Right atrium auricular region (tissue), 2 donors: ENCODE measurements at regions not wholly inside any gene's neighbourhood (a gene's known extent, or its start where the extent isn't known, plus 50 kb on each side); places are given as distances from the start of the nearest gene placed in this dataset.

Experiments used
- DNase-seq: peaks from one replicate; pipeline ENCODE4 v3.0.0-alpha.2; 2019; ENCODE audit warnings: low spot score
- H3K27ac ChIP-seq, 2 donors: fragments of 200-600 bp; sonication (generic); 1 replicate in 1 of 2; 2 replicates in 1 of 2; pipeline ENCODE4 v1.5.1; 2016 to 2019
- H3K27me3 ChIP-seq, 2 donors: fragments of 200-600 bp; sonication (generic); one replicate each; pipeline versions ENCODE4 v1.5.1 to v1.6.0; 2017 to 2019
- H3K36me3 ChIP-seq: fragments of 200-600 bp; sonication (generic); one replicate; pipeline ENCODE4 v1.5.1; 2016
- H3K4me1 ChIP-seq, 2 donors: fragments of 200-600 bp; sonication (generic); one replicate each; pipeline versions ENCODE4 v1.5.1 to v1.6.0; 2017 to 2019
- H3K4me3 ChIP-seq, 2 donors: fragments of 200-600 bp; sonication (generic); 1 replicate in 1 of 2; 2 replicates in 1 of 2; pipeline ENCODE4 v1.5.1; 2017 to 2019; ENCODE audit warnings: mild to moderate bottlenecking in 1 of 2, moderate library complexity in 1 of 2
- H3K9me3 ChIP-seq, 2 donors: fragments of 200-600 bp; sonication (generic); one replicate each; pipeline ENCODE4 v1.5.1; 2019
- CTCF ChIP-seq, 2 donors: fragments of 200-600 bp; sonication (generic); IDR thresholded peaks; one replicate each; pipeline ENCODE4 v1.5.1; 2019; ENCODE audit warnings: antibody characterized with exemption in 2 of 2

GRCh38 chr3:118781232-118781631 is 253.4 kb downstream of the IGSF11 start:
- Histone ChIP-seq H3K27ac (no peak overlapping the region), H3K27me3 (no peaks in the 10 kb centered on the region), H3K4me1 (peaks cover 0 to 5% of the 10 kb centered on the region in 2 donors), H3K36me3 (no peaks in the 10 kb centered on the region), H3K9me3 (no peaks in the 10 kb centered on the region), H3K4me3 (no peak overlapping the region)
- TF ChIP-seq CTCF (IDR thresholded peaks at IDR 0.05) = no peak
- no peak for DNase-seq

DNA sequence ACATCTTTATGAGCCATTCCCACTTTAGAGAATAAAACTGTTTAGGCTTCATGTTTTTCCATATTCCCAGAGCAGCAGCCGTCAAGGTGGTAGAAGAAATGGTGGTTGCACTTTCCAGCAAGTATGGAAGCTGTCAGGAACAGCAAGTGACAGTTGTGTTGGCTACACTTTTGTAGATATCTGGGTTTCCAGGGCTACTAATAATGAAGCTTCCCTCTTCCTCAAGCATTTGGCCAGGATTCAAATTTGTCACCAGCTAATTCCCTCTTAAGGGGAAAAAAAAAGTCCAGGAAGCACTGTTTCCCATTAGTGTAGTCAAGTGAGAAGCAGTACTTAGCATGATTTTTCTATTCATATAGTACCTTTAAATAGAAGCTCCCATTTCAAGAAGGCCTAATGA is 252.8 kb downstream of the IGSF11 start:
- H3K4me3 ChIP-seq = no peak overlapping the region
- H3K36me3 ChIP-seq = no peaks in the 10 kb centered on the region
- no peak overlapping the region for H3K27ac ChIP-seq
- no peaks in the 10 kb centered on the region for H3K9me3 ChIP-seq
- no peak for DNase-seq
- no peaks in the 10 kb centered on the region for H3K27me3 ChIP-seq
- TF ChIP-seq CTCF (IDR thresholded peaks at IDR 0.05) = no peak
- peaks cover 0 to 5% of the 10 kb centered on the region in 2 donors for H3K4me1 ChIP-seq

DNA sequence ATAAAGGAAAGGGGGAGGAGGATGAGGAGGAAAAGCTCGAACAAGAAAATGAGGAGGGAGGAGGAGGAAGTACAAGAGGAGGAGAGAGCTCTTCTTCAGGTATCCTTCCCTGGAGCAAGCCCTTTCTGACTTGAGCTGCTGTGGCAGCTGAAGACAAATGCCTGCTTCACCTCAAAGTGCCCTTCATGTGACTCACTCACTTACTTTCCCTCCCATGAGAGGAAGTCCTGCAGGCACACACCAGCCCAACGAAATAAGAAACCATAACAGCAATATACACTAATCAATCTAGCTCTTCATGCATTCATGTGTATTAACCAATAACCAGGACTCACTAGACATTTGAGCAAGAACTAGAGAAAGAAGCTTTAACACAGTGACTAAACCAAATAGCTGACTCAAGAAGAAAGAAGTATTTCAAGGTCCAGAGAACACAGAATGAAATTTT is 251.9 kb downstream of the IGSF11 start:
- Histone ChIP-seq H3K36me3 (no peaks in the 10 kb centered on the region), H3K27ac (no peak overlapping the region), H3K27me3 (no peaks in the 10 kb centered on the region), H3K9me3 (no peaks in the 10 kb centered on the region), H3K4me1 (peaks cover 0 to 5% of the 10 kb centered on the region in 2 donors), H3K4me3 (no peak overlapping the region)
- TF ChIP-seq CTCF (IDR thresholded peaks at IDR 0.05) = no peak
- no peak for DNase-seq

DNA sequence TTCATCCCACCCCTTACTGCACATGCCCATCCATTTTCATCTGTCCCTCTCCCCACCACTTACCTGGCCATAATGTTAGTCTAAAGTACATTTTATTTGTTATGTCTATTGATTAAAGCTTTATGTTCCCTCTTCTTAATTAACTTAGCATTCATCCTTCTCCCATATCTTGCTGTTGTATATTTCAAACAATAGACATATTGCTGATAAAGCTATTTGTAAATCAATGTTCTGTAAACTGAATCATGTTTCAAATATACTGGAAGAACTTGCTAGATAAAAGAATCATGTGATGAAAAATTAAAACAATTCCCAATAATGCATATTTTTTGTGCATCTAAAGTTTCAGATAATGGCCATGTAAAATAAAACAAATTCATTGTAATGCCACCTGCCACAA is 249.2 kb downstream of the IGSF11 start:
- TF ChIP-seq CTCF (IDR thresholded peaks at IDR 0.05) = no peak
- Histone ChIP-seq H3K27me3 (no peaks in the 10 kb centered on the region), H3K9me3 (no peaks in the 10 kb centered on the region), H3K36me3 (no peaks in the 10 kb centered on the region), H3K27ac (no peak overlapping the region), H3K4me1 (peaks cover 0 to 5% of the 10 kb centered on the region in 2 donors), H3K4me3 (no peak overlapping the region)
- DNase-seq = no peak

DNA sequence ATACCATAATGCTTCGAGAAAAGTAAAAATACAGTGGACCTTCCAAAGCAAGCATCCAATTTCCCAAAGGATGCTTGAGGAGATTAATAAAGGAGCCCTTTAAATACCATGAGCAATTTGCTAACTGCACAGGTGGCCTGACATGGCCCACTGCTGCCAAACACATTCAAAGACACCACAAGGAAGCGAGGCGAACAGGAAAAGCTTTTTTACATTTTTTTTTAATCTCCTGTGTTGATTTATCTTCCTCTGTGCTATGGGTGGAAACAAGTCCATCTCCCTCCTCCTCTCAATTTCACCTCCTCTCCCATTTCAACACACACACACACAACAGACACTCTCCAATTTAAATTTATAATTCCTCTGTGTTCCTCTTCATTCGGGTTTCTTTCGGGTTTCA is 243.4 kb downstream of the IGSF11 start:
- no peak for DNase-seq
- Histone ChIP-seq H3K9me3 (no peaks in the 10 kb centered on the region), H3K4me3 (no peak overlapping the region), H3K36me3 (no peaks in the 10 kb centered on the region), H3K27ac (no peak overlapping the region), H3K27me3 (no peaks in the 10 kb centered on the region), H3K4me1 (no peaks in the 10 kb centered on the region)
- TF ChIP-seq CTCF (IDR thresholded peaks at IDR 0.05) = no peak

- no peaks in the 10 kb centered on the region for H3K36me3 ChIP-seq
- no peak overlapping the region for H3K4me3 ChIP-seq
- H3K4me1 ChIP-seq = no peaks in the 10 kb centered on the region
- no peaks in the 10 kb centered on the region for H3K9me3 ChIP-seq
- no peak for TF ChIP-seq CTCF (IDR thresholded peaks at IDR 0.05)
- no peaks in the 10 kb centered on the region for H3K27me3 ChIP-seq
- no peak overlapping the region for H3K27ac ChIP-seq
- no peak for DNase-seq
These were observed 242.5 kb downstream of the IGSF11 start for GRCh38 chr3:118792191-118792590.
